ENCODE measurements at regions not wholly inside any gene's neighbourhood (a gene's known extent, or its start where the extent isn't known, plus 50 kb on each side); places are given as distances from the start of the nearest gene placed in this dataset.

DNA sequence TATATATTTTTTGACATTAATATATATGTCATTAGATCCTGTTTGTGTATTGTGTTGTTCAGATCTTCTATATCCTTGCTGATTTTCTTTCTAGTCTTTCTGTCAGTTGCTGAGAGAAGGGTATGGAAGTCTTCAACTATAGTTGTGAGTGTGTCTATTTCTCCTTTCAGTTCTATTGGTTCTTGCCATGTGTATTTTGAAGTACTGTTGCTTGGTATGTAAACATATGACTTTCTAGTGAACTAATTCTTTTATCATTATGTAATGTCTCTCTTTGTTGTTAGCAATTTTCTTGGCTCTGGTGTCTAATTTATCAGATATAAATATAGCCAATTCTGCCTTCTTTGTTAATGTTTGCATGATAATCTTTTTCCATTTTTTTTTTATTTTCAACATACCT lies 84.3 kb upstream of the CAST start:
- DNase-seq (ENCODE audit: extremely low spot score, insufficient read length, low read depth) (no peak), FAIRE-seq (no peak)

GRCh38 chr5:96579711-96580110 lies 82.5 kb upstream of the CAST start:
- FAIRE-seq (no peak), DNase-seq (ENCODE audit: extremely low spot score, insufficient read length, low read depth) (no peak)

DNA sequence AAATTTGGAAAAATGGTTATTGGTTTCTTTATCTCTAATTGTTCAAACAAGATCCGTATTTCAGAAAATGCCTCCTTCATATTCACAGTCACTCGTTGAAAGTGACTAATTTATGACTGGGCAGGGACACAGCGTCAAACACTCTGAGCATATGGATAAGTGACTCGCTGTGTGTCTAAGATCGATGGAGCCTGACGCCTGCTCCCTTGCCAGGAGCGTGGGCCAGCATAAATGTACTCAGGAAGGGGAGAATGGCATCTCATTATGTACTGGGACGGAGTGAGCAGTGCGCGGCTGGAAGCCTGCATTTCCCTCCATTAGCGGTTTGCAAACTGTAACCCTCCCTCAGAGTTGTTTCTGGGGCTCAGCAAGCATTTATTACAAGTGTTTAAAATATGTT lies 79.8 kb upstream of the CAST start:
- no peak for DNase-seq (ENCODE audit: extremely low spot score, insufficient read length, low read depth)
- FAIRE-seq = no peak

DNA sequence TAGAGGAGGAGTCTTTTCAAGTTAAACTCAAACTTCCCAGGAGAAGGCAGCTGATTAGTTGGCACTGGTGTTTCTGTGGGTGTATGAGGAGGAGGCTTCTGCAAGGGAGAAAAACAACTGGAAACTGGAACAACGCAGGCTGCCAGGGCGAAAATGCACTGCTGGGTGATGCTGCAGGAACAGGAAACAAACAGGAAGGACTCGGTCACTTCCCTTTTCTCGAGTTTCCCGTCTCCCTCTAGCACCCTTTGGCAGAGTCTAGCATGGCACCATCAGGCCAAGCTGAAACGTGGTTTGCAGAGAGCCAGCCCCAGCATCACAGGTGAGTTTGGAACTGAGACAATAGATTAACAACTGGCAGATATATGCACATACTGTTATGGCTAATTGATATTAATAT lies 77.5 kb upstream of the CAST start:
- no peak for DNase-seq (ENCODE audit: extremely low spot score, insufficient read length, low read depth)
- no peak for FAIRE-seq

- DNase-seq (ENCODE audit: extremely low spot score, insufficient read length, low read depth) = no peak
- FAIRE-seq = no peak
Measured at GRCh38 chr5:96588539-96588938, 73.6 kb upstream of the CAST start.

GRCh38 chr5:96590796-96591195 lies 71.4 kb upstream of the CAST start:
- no peak for DNase-seq (ENCODE audit: extremely low spot score, insufficient read length, low read depth)
- no peak for FAIRE-seq

DNA sequence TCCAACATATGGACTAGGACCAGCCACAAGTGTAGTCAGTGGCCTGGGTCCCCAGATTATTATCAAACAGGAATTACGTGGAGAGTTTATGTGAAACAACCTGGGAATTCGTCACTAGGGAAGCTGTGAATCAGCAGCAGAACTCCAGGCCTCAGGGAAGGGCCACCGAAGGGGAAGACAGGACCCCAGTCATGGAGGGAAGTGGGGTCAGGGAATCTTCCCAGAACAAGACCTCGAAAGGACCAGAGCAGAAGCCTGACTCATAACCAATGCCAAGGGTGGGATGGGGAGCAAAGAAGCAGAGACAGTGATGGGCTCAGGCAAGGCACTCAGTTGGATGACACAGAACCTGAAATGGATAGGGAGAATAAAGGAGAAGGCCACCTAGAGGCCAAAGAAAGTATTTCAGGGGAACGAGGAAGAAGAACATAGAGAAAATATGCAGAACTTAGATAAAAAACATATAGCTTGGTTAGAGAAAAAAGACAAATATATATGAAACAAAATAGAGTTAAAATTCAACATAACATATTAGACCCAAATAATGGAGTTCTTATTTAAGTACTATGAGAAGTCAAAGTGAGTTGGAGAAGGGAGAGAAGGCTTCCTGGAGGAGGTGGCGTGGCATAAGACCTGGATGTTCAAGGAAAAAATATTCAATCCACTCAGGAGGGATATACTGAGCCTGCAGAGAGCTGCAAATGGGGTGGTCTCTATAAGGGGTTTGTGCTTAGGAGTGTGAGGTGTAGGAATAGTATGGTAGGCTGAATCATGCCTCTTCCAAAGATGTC lies 66.7 kb upstream of the CAST start:
- no peak for DNase-seq (ENCODE audit: extremely low spot score, insufficient read length, low read depth)

DNA sequence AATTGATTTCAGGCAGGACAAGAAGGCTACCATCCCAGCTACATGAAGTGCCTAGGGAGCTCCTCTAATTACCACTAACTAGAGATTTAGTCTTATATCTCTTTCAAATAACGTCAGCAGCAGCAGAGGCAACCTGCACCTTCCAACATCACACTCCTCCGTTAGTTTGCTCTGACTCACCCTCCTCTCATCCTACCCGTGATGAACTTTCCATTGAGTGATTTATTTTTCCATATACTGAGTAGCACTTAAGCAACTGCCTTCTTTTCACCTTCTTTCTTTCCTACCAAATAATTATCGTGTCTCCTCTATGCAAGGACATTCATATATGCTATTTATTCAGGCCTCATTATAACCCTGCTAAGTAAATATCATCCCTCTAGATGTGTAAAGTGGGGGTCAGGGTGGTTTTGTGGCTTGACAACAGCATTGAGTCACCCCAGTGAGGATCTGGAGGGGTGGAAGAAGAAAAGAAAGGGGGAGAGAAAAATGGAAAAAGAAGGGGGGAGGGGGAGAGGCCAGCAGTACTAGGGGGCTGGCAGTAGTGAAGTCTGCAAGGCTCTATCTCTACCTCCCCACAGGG lies 64.6 kb upstream of the CAST start:
- DNase-seq (ENCODE audit: extremely low spot score, insufficient read length, low read depth) (no peak), FAIRE-seq (no peak)

More for the DNA sequence above, 66.7 kb upstream of the CAST start:
- FAIRE-seq = peak; percentile 48

GRCh38 chr5:96601200-96601599 lies 61.0 kb upstream of the CAST start:
- no peak for FAIRE-seq

GRCh38 chr5:96601715-96602244 lies 60.4 kb upstream of the CAST start:
- DNase-seq (ENCODE audit: extremely low spot score, insufficient read length, low read depth) (peak; percentile 9), FAIRE-seq (peak; percentile 86)

More at GRCh38 chr5:96601200-96601599, 61.0 kb upstream of the CAST start:
- no peak for DNase-seq (ENCODE audit: extremely low spot score, insufficient read length, low read depth)

DNA sequence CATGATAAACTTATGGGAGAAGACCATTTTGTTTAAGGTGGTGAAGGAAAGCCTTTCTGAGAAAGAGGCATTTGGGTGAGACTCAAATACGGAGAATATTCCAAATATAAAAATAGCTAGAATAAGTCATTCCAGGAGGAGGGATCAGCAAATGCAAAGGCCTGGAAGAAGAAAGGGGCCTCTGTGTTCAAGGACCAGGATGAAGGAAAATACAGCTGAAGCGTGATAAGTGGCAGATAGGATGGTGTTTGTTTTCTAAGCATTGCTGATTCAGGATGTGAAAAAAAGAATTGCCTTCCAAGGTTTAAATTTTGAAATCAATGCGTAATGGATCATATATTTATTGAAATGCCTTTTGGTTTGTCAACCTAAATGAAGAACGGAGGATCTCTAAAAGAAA lies 59.4 kb upstream of the CAST start:
- FAIRE-seq (no peak), DNase-seq (ENCODE audit: extremely low spot score, insufficient read length, low read depth) (no peak)

- DNase-seq (ENCODE audit: extremely low spot score, insufficient read length, low read depth) = no peak
- FAIRE-seq = no peak
Measured at GRCh38 chr5:96605144-96605837, 56.9 kb upstream of the CAST start.

GRCh38 chr5:96609369-96609768 lies 52.8 kb upstream of the CAST start:
- FAIRE-seq (no peak), DNase-seq (ENCODE audit: extremely low spot score, insufficient read length, low read depth) (no peak)

- FAIRE-seq (no peak), DNase-seq (ENCODE audit: extremely low spot score, insufficient read length, low read depth) (no peak)
Measured at GRCh38 chr5:96610747-96611146, 51.4 kb upstream of the CAST start.

DNA sequence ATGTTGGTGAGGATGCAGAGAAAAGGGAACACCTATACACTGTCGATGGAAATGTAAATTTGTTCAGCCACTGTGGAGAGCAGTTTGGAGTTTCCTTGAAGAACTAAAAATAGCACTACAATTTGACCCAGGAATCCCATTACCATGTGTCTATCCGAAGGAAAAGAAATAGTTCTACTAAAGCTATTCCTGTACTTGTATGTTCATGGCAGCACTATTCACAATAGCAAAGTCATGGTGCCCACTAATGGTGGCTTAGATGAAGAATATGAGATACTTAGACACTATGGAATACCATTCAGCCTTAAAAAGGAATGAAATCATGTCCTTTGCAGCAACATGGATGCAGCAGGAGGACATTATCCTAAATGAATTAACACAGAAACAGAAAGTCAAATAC lies 50.2 kb upstream of the CAST start:
- DNase-seq (ENCODE audit: extremely low spot score, insufficient read length, low read depth) (no peak), FAIRE-seq (no peak)
